Astrocyte (in vitro differentiated cells and primary cell): ENCODE measurements at regions not wholly inside any gene's neighbourhood (a gene's known extent, or its start where the extent isn't known, plus 50 kb on each side); places are given as distances from the start of the nearest gene placed in this dataset.

ENCODE experiments used
- EZH2 ChIP-seq: IDR thresholded peaks from 2 replicates; pipeline ENCODE4 v1.6.1; 2012; ENCODE audit warnings: mild to moderate bottlenecking, low read length, inconsistent platforms; ENCODE audit not compliant: insufficient read depth
- TF ChIP-seq, protein P1 (sequence below): IDR thresholded peaks from 2 replicates; pipeline ENCODE4 v1.5.1; 2011; ENCODE audit warnings: low read depth, mild to moderate bottlenecking, inconsistent platforms, low read length, moderate library complexity; ENCODE audit not compliant: insufficient read depth

- TF ChIP-seq EZH2, result no peak
- TF ChIP-seq, protein P1, sequence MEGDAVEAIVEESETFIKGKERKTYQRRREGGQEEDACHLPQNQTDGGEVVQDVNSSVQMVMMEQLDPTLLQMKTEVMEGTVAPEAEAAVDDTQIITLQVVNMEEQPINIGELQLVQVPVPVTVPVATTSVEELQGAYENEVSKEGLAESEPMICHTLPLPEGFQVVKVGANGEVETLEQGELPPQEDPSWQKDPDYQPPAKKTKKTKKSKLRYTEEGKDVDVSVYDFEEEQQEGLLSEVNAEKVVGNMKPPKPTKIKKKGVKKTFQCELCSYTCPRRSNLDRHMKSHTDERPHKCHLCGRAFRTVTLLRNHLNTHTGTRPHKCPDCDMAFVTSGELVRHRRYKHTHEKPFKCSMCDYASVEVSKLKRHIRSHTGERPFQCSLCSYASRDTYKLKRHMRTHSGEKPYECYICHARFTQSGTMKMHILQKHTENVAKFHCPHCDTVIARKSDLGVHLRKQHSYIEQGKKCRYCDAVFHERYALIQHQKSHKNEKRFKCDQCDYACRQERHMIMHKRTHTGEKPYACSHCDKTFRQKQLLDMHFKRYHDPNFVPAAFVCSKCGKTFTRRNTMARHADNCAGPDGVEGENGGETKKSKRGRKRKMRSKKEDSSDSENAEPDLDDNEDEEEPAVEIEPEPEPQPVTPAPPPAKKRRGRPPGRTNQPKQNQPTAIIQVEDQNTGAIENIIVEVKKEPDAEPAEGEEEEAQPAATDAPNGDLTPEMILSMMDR, result no peak
Observed at GRCh38 chr9:103991698-103992097, 102.4 kb upstream of the SMC2 start.
